OCI-LY3 (cell line): ENCODE measurements at regions not wholly inside any gene's neighbourhood (a gene's known extent, or its start where the extent isn't known, plus 50 kb on each side); places are given as distances from the start of the nearest gene placed in this dataset.

Experiments used
- H2AFZ ChIP-seq: fragments of 200-600, 300-600 bp; shearing (Covaris generic); 2 replicates; pipeline ENCODE4 v1.6.0; 2014; ENCODE audit warnings: antibody characterized with exemption, low read depth, low read length
- H3K27ac ChIP-seq: fragments of 200-600, 300-600 bp; sonication (generic); 2 replicates; pipeline ENCODE4 v1.5.1; 2014; ENCODE audit warnings: mild to moderate bottlenecking, low read length, moderate library complexity, mixed read lengths
- H3K27me3 ChIP-seq: fragments of 200-600, 300-600 bp; sonication (generic); 2 replicates; pipeline ENCODE4 v1.6.1; 2014; ENCODE audit warnings: low read depth, low read length, mixed read lengths
- H3K36me3 ChIP-seq: fragments of 200-600, 300-600 bp; sonication (generic); replicated peaks from 2 replicates; pipeline ENCODE3; 2014; ENCODE audit warnings: low read depth, low read length, mixed read lengths
- H3K4me1 ChIP-seq: fragments of 300-600, 200-600 bp; sonication (generic); 2 replicates; pipeline ENCODE4 v1.6.1; 2014; ENCODE audit warnings: low read length, mixed read lengths
- H3K4me2 ChIP-seq: fragments of 200-600, 300-600 bp; sonication (generic); 2 replicates; pipeline ENCODE4 v1.6.1; 2014; ENCODE audit warnings: low read length, mixed read lengths
- H3K4me3 ChIP-seq: fragments of 300-600, 200-600 bp; sonication (generic); 2 replicates; pipeline ENCODE4 v1.5.1; 2014; ENCODE audit warnings: antibody characterized with exemption, mild to moderate bottlenecking, low read length, moderate library complexity
- H3K79me2 ChIP-seq: fragments of 300-600, 200-600 bp; shearing (Covaris generic); 2 replicates; pipeline ENCODE4 v1.6.1; 2014; ENCODE audit warnings: mild to moderate bottlenecking, low read length, mixed read lengths
- H3K9ac ChIP-seq: fragments of 300-600, 200-600 bp; shearing (Covaris generic); 2 replicates; pipeline ENCODE4 v1.6.0; 2014; ENCODE audit warnings: mild to moderate bottlenecking, low read length, moderate library complexity
- H3K9me3 ChIP-seq: fragments of 200-600, 300-600 bp; shearing (Covaris generic); 2 replicates; pipeline ENCODE4 v1.6.1; 2014; ENCODE audit warnings: low read length, mixed read lengths; ENCODE audit not compliant: insufficient read depth
- H4K20me1 ChIP-seq: fragments of 200-600, 300-600 bp; sonication (generic); 2 replicates; pipeline ENCODE4 v1.6.1; 2016; ENCODE audit warnings: low read length, mixed read lengths; ENCODE audit not compliant: insufficient read depth
- CTCF ChIP-seq: fragments of 200-600, 300-600 bp; sonication (generic); IDR thresholded peaks from 2 replicates; pipeline ENCODE4 v1.5.1; 2014; ENCODE audit warnings: antibody characterized with exemption, low read length, low read depth
- EZH2phosphoT487 ChIP-seq: fragments of 200-600 bp; shearing (Covaris generic); IDR thresholded peaks from 2 replicates; pipeline ENCODE4 v1.6.1; 2018; ENCODE audit warnings: antibody characterized with exemption, mixed run types, low read depth

GRCh38 chr2:238975408-238975807 lies 127.5 kb downstream of the TWIST2 start:
- TF ChIP-seq CTCF (no peak), EZH2phosphoT487 (no peak)
- no peaks in the 10 kb centered on the region for H3K36me3 ChIP-seq
- H2AFZ ChIP-seq = no peak overlapping the region
- H3K9me3 ChIP-seq = no peaks in the 10 kb centered on the region
- no peak overlapping the region for H3K4me2 ChIP-seq
- H3K79me2 ChIP-seq = no peaks in the 10 kb centered on the region
- H3K27ac ChIP-seq = no peak overlapping the region
- no peaks in the 10 kb centered on the region for H3K27me3 ChIP-seq
- no peaks in the 10 kb centered on the region for H3K4me1 ChIP-seq
- no peak overlapping the region for H3K9ac ChIP-seq
- no peak overlapping the region for H3K4me3 ChIP-seq
- H4K20me1 ChIP-seq = no peaks in the 10 kb centered on the region

- Histone ChIP-seq H4K20me1 (no peaks in the 10 kb centered on the region), H3K4me3 (no peak overlapping the region), H3K4me1 (no peaks in the 10 kb centered on the region), H3K9me3 (no peaks in the 10 kb centered on the region), H2AFZ (no peak overlapping the region), H3K79me2 (no peaks in the 10 kb centered on the region), H3K27me3 (no peaks in the 10 kb centered on the region), H3K9ac (no peak overlapping the region), H3K27ac (no peak overlapping the region), H3K36me3 (no peaks in the 10 kb centered on the region), H3K4me2 (no peak overlapping the region)
- TF ChIP-seq EZH2phosphoT487 = no peak
- no peak for TF ChIP-seq CTCF
Observed at GRCh38 chr2:238978497-238978896, 130.6 kb downstream of the TWIST2 start.

- H3K79me2 ChIP-seq = no peaks in the 10 kb centered on the region
- H3K27ac ChIP-seq = no peak overlapping the region
- no peak for TF ChIP-seq CTCF
- TF ChIP-seq EZH2phosphoT487 = no peak
- no peaks in the 10 kb centered on the region for H3K36me3 ChIP-seq
- no peak overlapping the region for H3K9ac ChIP-seq
- H3K4me3 ChIP-seq = no peak overlapping the region
- no peaks in the 10 kb centered on the region for H3K4me1 ChIP-seq
- no peak overlapping the region for H2AFZ ChIP-seq
- H4K20me1 ChIP-seq = no peaks in the 10 kb centered on the region
- no peak overlapping the region for H3K4me2 ChIP-seq
- H3K9me3 ChIP-seq = no peaks in the 10 kb centered on the region
- H3K27me3 ChIP-seq = no peaks in the 10 kb centered on the region
Observed at GRCh38 chr2:238979636-238980035, 131.8 kb downstream of the TWIST2 start.

- no peak overlapping the region for H2AFZ ChIP-seq
- no peaks in the 10 kb centered on the region for H4K20me1 ChIP-seq
- no peak overlapping the region for H3K27ac ChIP-seq
- no peaks in the 10 kb centered on the region for H3K36me3 ChIP-seq
- no peak for TF ChIP-seq CTCF
- TF ChIP-seq EZH2phosphoT487 = no peak
- H3K4me3 ChIP-seq = no peak overlapping the region
- H3K4me1 ChIP-seq = no peaks in the 10 kb centered on the region
- H3K4me2 ChIP-seq = no peak overlapping the region
- H3K9me3 ChIP-seq = no peaks in the 10 kb centered on the region
- H3K79me2 ChIP-seq = no peaks in the 10 kb centered on the region
- H3K27me3 ChIP-seq = no peaks in the 10 kb centered on the region
- H3K9ac ChIP-seq = no peak overlapping the region
Observed at GRCh38 chr2:238985041-238985729, 137.3 kb downstream of the TWIST2 start.
